GM12873 (cell line): ENCODE measurements at regions not wholly inside any gene's neighbourhood (a gene's known extent, or its start where the extent isn't known, plus 50 kb on each side); places are given as distances from the start of the nearest gene placed in this dataset.

Experiments
- CTCF ChIP-seq: IDR thresholded peaks from 2 replicates; pipeline ENCODE4 v1.5.1; 2012; ENCODE audit warnings: low read depth, mild to moderate bottlenecking, moderate library complexity, low read length, control low read depth; ENCODE audit not compliant: insufficient read depth; ENCODE audit errors: missing control alignments

GRCh38 chr7:110454713-110455112 is 636.2 kb upstream of the LRRN3 start:
- no peak for TF ChIP-seq CTCF

GRCh38 chr7:110461621-110462020 is 629.3 kb upstream of the LRRN3 start:
- TF ChIP-seq CTCF, result no peak

GRCh38 chr7:110470420-110470819 is 620.5 kb upstream of the LRRN3 start:
- no peak for TF ChIP-seq CTCF

- no peak for TF ChIP-seq CTCF
These were observed 610.0 kb upstream of the LRRN3 start for GRCh38 chr7:110480964-110481363.

- TF ChIP-seq CTCF, result no peak
These were observed 607.4 kb upstream of the LRRN3 start for GRCh38 chr7:110483553-110483952.

GRCh38 chr7:110484356-110484755 is 606.6 kb upstream of the LRRN3 start:
- TF ChIP-seq CTCF, result no peak

GRCh38 chr7:110486549-110486948 is 604.4 kb upstream of the LRRN3 start:
- no peak for TF ChIP-seq CTCF
